NB4 (cell line): ENCODE measurements at regions not wholly inside any gene's neighbourhood (a gene's known extent, or its start where the extent isn't known, plus 50 kb on each side); places are given as distances from the start of the nearest gene placed in this dataset.

ENCODE experiments used
- DNase-seq: peaks from one replicate; pipeline ENCODE4 v3.0.0; 2010; ENCODE audit warnings: low read depth
- H3K4me3 ChIP-seq: one replicate; pipeline ENCODE4 v1.5.1; 2011; ENCODE audit warnings: mild to moderate bottlenecking, low read depth, low read length, moderate library complexity
- CTCF ChIP-seq: IDR thresholded peaks from one replicate; pipeline ENCODE4 v1.5.1; 2012; ENCODE audit warnings: low read depth, low read length
- MAX ChIP-seq: IDR thresholded peaks from 2 replicates; pipeline ENCODE4 v1.6.1; 2011; ENCODE audit warnings: low read depth, low read length
- MYC ChIP-seq: IDR thresholded peaks from 2 replicates; pipeline ENCODE4 v1.6.1; 2011; ENCODE audit warnings: low read depth, low read length
- POLR2A ChIP-seq: IDR thresholded peaks from 2 replicates; pipeline ENCODE4 v1.6.1; 2011; ENCODE audit warnings: mild to moderate bottlenecking; ENCODE audit not compliant: insufficient read length; ENCODE audit errors: extremely low read depth

DNA sequence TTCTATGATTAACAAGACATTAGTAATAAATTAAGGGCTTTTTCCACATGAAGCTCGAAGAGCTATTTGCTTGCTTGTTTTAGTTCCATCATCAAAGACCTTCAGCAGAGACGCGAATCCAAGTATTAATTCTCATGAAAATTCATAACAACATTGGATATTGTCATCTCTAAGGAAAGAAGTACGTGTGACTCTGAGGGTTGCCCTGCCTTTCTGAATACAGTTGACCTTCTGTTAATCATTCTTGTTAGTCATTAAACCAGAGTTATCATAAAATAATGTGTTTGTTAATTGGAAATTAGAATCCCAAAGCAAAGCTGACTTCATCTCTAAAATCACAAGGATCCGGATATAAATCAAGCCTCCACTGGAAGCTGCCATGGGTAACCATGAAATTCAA is 222.5 kb downstream of the ZNF608 start:
- no peak for DNase-seq
- H3K4me3 ChIP-seq, result no peak overlapping the region
- TF ChIP-seq MAX, result no peak
- TF ChIP-seq POLR2A, result no peak
- no peak for TF ChIP-seq MYC
- no peak for TF ChIP-seq CTCF

GRCh38 chr5:124522992-124523391 is 223.4 kb downstream of the ZNF608 start:
- TF ChIP-seq CTCF, result no peak
- TF ChIP-seq MYC, result no peak
- TF ChIP-seq POLR2A, result no peak
- no peak for TF ChIP-seq MAX
- no peak overlapping the region for H3K4me3 ChIP-seq
- DNase-seq, result no peak

DNA sequence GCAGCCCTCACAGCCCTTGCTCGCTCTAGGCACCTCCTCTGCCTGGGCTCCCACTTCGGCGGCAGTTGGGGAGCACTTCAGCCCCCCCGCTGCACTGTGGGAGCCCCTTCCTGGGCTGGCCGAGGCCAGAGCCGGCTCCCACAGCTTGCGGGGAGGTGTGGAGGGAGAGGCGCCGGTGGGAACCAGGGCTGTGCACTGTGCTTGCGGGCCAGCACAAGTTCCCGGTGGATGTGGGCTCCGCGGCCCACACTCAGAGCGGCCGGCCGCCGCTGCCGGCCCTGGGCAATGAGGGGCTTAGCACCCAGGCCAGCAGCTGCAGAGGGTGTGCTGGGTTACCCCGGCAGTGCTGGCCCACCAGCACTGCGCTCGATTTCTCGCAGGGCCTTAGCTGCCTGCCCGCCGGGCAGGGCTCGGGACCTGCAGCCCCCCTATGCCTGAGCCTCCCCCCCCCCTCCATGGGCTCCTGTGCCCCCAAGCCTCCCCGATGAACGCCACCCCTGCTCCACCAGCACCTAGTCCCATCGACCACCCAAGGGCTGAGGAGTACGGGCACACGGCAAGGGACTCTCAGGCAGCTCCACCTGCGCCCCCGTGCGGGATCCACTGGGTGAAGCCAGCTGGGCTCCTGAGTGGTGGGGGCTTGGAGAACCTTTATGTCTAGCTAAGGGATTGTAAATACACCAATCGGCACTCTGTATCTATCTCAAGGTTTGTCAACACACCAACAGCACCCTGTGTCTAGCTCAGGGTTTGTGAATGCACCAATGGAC is 224.8 kb downstream of the ZNF608 start:
- no peak for DNase-seq
- TF ChIP-seq MAX (no peak), CTCF (no peak), MYC (no peak), POLR2A (no peak)
- H3K4me3 ChIP-seq, result no peak overlapping the region

- TF ChIP-seq POLR2A (no peak), MYC (no peak), CTCF (no peak), MAX (no peak)
- no peak overlapping the region for H3K4me3 ChIP-seq
- peak; percentile 3 for DNase-seq
Measured at GRCh38 chr5:124519396-124519795, 227.0 kb downstream of the ZNF608 start.

- H3K4me3 ChIP-seq, result no peak overlapping the region
- TF ChIP-seq MAX (no peak), CTCF (no peak), MYC (no peak), POLR2A (no peak)
- no peak for DNase-seq
Measured at GRCh38 chr5:124516567-124516966, 229.9 kb downstream of the ZNF608 start.
